A673 (cell line): ENCODE measurements at regions not wholly inside any gene's neighbourhood (a gene's known extent, or its start where the extent isn't known, plus 50 kb on each side); places are given as distances from the start of the nearest gene placed in this dataset.

ENCODE experiments used
- BruUV-seq: library from RNA; stranded (reverse); fragments of 400-500 nt; replicated peaks from 2 replicates; lab custom pipeline; 2021; lab: Mats Ljungman, UMichigan
- CTCF ChIA-PET: fragments of 300-600 bp; sonication (Branson Sonifier 250); formaldehyde crosslinking; loops from one replicate; lab custom pipeline; 2022; ENCODE audit warnings: antibody characterized with exemption; lab: Charles Lee
- POLR2A ChIA-PET: fragments of 300-600 bp; sonication (Branson Sonifier 250); formaldehyde crosslinking; loops from one replicate; lab custom pipeline; 2022; ENCODE audit warnings: antibody characterized with exemption; ENCODE audit not compliant: low non-redundant PET; lab: Charles Lee
- DNase-seq: peaks from one replicate; pipeline ENCODE4 v3.0.0-alpha.2; 2015; ENCODE audit warnings: low spot score
- H3K27ac ChIP-seq: fragments of 200-600 bp; sonication (generic); 2 replicates; pipeline ENCODE4 v1.5.1; 2016; ENCODE audit warnings: mixed run types, low read depth, mild to moderate bottlenecking, mixed read lengths, antibody characterized with exemption, low read length; ENCODE audit not compliant: poor library complexity, severe bottlenecking
- H3K27me3 ChIP-seq: fragments of 200-600 bp; sonication (generic); replicated peaks from 2 replicates; pipeline ENCODE4 v1.6.1; 2017; ENCODE audit warnings: mixed run types, low read depth, mild to moderate bottlenecking, mixed read lengths, antibody characterized with exemption, low read length; ENCODE audit not compliant: insufficient read depth, poor library complexity
- H3K36me3 ChIP-seq: fragments of 200-600 bp; sonication (generic); 2 replicates; pipeline ENCODE4 v1.6.1; 2016; ENCODE audit warnings: mixed run types, mild to moderate bottlenecking, mixed read lengths, antibody characterized with exemption, low read length; ENCODE audit not compliant: insufficient read depth, poor library complexity, severe bottlenecking
- H3K4me1 ChIP-seq: fragments of 200-600 bp; sonication (generic); 2 replicates; pipeline ENCODE4 v1.6.1; 2017; ENCODE audit warnings: mixed run types, mild to moderate bottlenecking, mixed read lengths, antibody characterized with exemption, low read length; ENCODE audit not compliant: insufficient read depth, poor library complexity, severe bottlenecking
- H3K4me3 ChIP-seq: fragments of 200-600 bp; sonication (generic); 2 replicates; pipeline ENCODE4 v1.5.1; 2016; ENCODE audit warnings: low read depth, mixed run types, mild to moderate bottlenecking, mixed read lengths, low read length; ENCODE audit not compliant: poor library complexity, severe bottlenecking
- H3K9me3 ChIP-seq: fragments of 200-600 bp; sonication (generic); 2 replicates; pipeline ENCODE4 v1.6.1; 2016; ENCODE audit warnings: mixed run types, low read depth, mild to moderate bottlenecking, mixed read lengths, antibody characterized with exemption, low read length; ENCODE audit not compliant: poor library complexity, severe bottlenecking
- CTCF ChIP-seq: fragments of 300-800, 200-600 bp; sonication (generic); conservative IDR thresholded peaks from 2 replicates; pipeline ENCODE4 v1.5.1; 2017; ENCODE audit warnings: low read depth, mild to moderate bottlenecking, antibody characterized with exemption, low read length, moderate library complexity, mixed read lengths
- EZH2 ChIP-seq: fragments of 200-600 bp; sonication (generic); IDR thresholded peaks from 2 replicates; pipeline ENCODE4 v1.6.1; 2017; ENCODE audit warnings: borderline replicate concordance, low read depth, mild to moderate bottlenecking, mixed read lengths, antibody characterized with exemption, low read length; ENCODE audit not compliant: poor library complexity, severe bottlenecking
- intact Hi-C: fragments of 100-400 bp; cut with micrococcal nuclease; formaldehyde crosslinking; loops from one replicate; pipeline ENCODE4 v1.10.0; 2022; ENCODE audit not compliant: unreplicated experiment

GRCh38 chr1:56297208-56297607, 282.2 kb downstream of the PLPP3 start:
- intact Hi-C loops: no loop called here
- Histone ChIP-seq H3K27me3 (peaks cover 10% of the 10 kb centered on the region), H3K4me3 (no peak overlapping the region), H3K36me3 (no peaks in the 10 kb centered on the region), H3K4me1 (no peaks in the 10 kb centered on the region), H3K27ac (no peak overlapping the region), H3K9me3 (no peaks in the 10 kb centered on the region)
- TF ChIP-seq CTCF: no peak
- ChIA-PET POLR2A (no interaction called here), CTCF (no interaction called here)
- DNase-seq: no peak
- no TSS peak for BruUV-seq

GRCh38 chr1:56295949-56296929, 283.1 kb downstream of the PLPP3 start:
- Histone ChIP-seq H3K4me1 (no peaks in the 10 kb centered on the region), H3K36me3 (no peaks in the 10 kb centered on the region), H3K4me3 (no peak overlapping the region), H3K9me3 (no peaks in the 10 kb centered on the region), H3K27me3 (peaks cover 10% of the 10 kb centered on the region), H3K27ac (no peak overlapping the region)
- ChIA-PET POLR2A (no interaction called here), CTCF (no interaction called here)
- BruUV-seq: no TSS peak
- no peak for DNase-seq
- intact Hi-C loops: no loop called here
- no peak for TF ChIP-seq CTCF
- TF ChIP-seq EZH2: no peak

GRCh38 chr1:56291374-56291919, 287.9 kb downstream of the PLPP3 start:
- no peaks in the 10 kb centered on the region for H3K9me3 ChIP-seq
- no peak overlapping the region for H3K27ac ChIP-seq
- CTCF ChIA-PET: no interaction called here
- BruUV-seq: no TSS peak
- no peak overlapping the region for H3K4me3 ChIP-seq
- no peak for TF ChIP-seq CTCF
- no peaks in the 10 kb centered on the region for H3K36me3 ChIP-seq
- intact Hi-C loops: no loop called here
- no peak for DNase-seq
- H3K27me3 ChIP-seq: no peaks in the 10 kb centered on the region
- POLR2A ChIA-PET: no interaction called here
- no peaks in the 10 kb centered on the region for H3K4me1 ChIP-seq
